Mesenchymal stem cell (in vitro differentiated cells and primary cell): ENCODE measurements at regions not wholly inside any gene's neighbourhood (a gene's known extent, or its start where the extent isn't known, plus 50 kb on each side); places are given as distances from the start of the nearest gene placed in this dataset.
A peak's percentile ranks its signal among the peaks of the same experiment; 100 is the strongest.

ENCODE experiments used
- DNase-seq: peaks from one replicate; pipeline ENCODE4 v3.0.0-alpha.2; 2013
- H2AFZ ChIP-seq: one replicate; pipeline ENCODE4 v1.6.1; 2013; ENCODE audit warnings: low read depth, mild to moderate bottlenecking, control low read depth, inconsistent platforms, low read length, moderate library complexity
- H2AK5ac ChIP-seq: 2 replicates; pipeline ENCODE4 v1.6.1; 2013; ENCODE audit warnings: low read length, moderate library complexity, mild to moderate bottlenecking, inconsistent platforms; ENCODE audit not compliant: severe bottlenecking
- H2BK120ac ChIP-seq: one replicate; pipeline ENCODE4 v1.6.1; 2013; ENCODE audit warnings: low read depth, mild to moderate bottlenecking, inconsistent platforms, low read length, moderate library complexity
- H2BK12ac ChIP-seq, 2 experiments: one replicate each; pipeline ENCODE4 v1.6.1; 2013; ENCODE audit warnings: inconsistent platforms in 2 of 2, low read length in 2 of 2, mild to moderate bottlenecking in 2 of 2, moderate library complexity in 2 of 2, control low read depth in 1 of 2
- H2BK15ac ChIP-seq: one replicate; pipeline ENCODE4 v1.6.1; 2013; ENCODE audit warnings: mild to moderate bottlenecking, low read depth, inconsistent platforms; ENCODE audit not compliant: poor library complexity, severe bottlenecking
- H2BK5ac ChIP-seq: 2 replicates; pipeline ENCODE4 v1.6.1; 2013; ENCODE audit warnings: low read depth, mild to moderate bottlenecking, low read length, control low read depth, inconsistent platforms; ENCODE audit not compliant: poor library complexity, severe bottlenecking
- H3K14ac ChIP-seq, 2 experiments: one replicate each; pipeline ENCODE4 v1.6.1; 2013; ENCODE audit warnings: inconsistent platforms in 2 of 2, low read length in 2 of 2, control low read depth in 1 of 2, mild to moderate bottlenecking in 1 of 2, moderate library complexity in 1 of 2
- H3K18ac ChIP-seq, 2 experiments: one replicate each; pipeline ENCODE4 v1.6.1; 2013; ENCODE audit warnings: inconsistent platforms in 2 of 2, low read length in 2 of 2, control low read depth in 1 of 2, low read depth in 1 of 2, mild to moderate bottlenecking in 1 of 2
- H3K23ac ChIP-seq, 2 experiments: one replicate each; pipeline ENCODE4 v1.6.1; 2013; ENCODE audit warnings: inconsistent platforms in 2 of 2, low read length in 2 of 2, mild to moderate bottlenecking in 2 of 2, moderate library complexity in 2 of 2, control low read depth in 1 of 2
- H3K27ac ChIP-seq: 2 replicates; pipeline ENCODE4 v1.5.1; 2013; ENCODE audit warnings: mild to moderate bottlenecking, moderate library complexity, low read length, control low read depth, inconsistent platforms; ENCODE audit not compliant: poor library complexity, severe bottlenecking
- H3K27me3 ChIP-seq, 2 experiments: 2 replicates each; pipeline versions ENCODE4 v1.6.1 to v1.7.0; 2013; ENCODE audit warnings: low read length in 2 of 2, mild to moderate bottlenecking in 2 of 2, moderate library complexity in 2 of 2, control low read depth in 1 of 2, inconsistent platforms in 1 of 2; ENCODE audit not compliant: control insufficient read depth in 1 of 2, insufficient read depth in 1 of 2
- H3K36me3 ChIP-seq, 2 experiments: 2 replicates each; pipeline versions ENCODE4 v1.6.1 to v1.7.0; 2013; ENCODE audit warnings: low read length in 2 of 2, control low read depth in 1 of 2, inconsistent platforms in 1 of 2, low read depth in 1 of 2, mild to moderate bottlenecking in 1 of 2; ENCODE audit not compliant: insufficient read depth in 2 of 2, control insufficient read depth in 1 of 2
- H3K4ac ChIP-seq, 2 experiments: one replicate each; pipeline ENCODE4 v1.6.1; 2013; ENCODE audit warnings: inconsistent platforms in 2 of 2, low read length in 2 of 2, mild to moderate bottlenecking in 2 of 2, moderate library complexity in 2 of 2, control low read depth in 1 of 2, low read depth in 1 of 2
- H3K4me1 ChIP-seq: 2 replicates; pipeline ENCODE4 v1.6.1; 2013; ENCODE audit warnings: low read depth, low read length, control low read depth; ENCODE audit not compliant: control insufficient read depth, insufficient read depth
- H3K4me2 ChIP-seq: 2 replicates; pipeline ENCODE4 v1.6.1; 2013; ENCODE audit warnings: low read length, mild to moderate bottlenecking, inconsistent platforms; ENCODE audit not compliant: poor library complexity, severe bottlenecking
- H3K4me3 ChIP-seq, 2 experiments: 2 replicates each; pipeline versions ENCODE4 v1.5.1 to v1.7.0; 2013; ENCODE audit warnings: low read length in 2 of 2, mild to moderate bottlenecking in 2 of 2, control low read depth in 1 of 2, low read depth in 1 of 2; ENCODE audit not compliant: insufficient read depth in 1 of 2
- H3K79me1 ChIP-seq: replicated peaks from 2 replicates; pipeline ENCODE4 v1.6.1; 2013; ENCODE audit warnings: mild to moderate bottlenecking, control low read depth, low read length, inconsistent platforms; ENCODE audit not compliant: poor library complexity, severe bottlenecking
- H3K9ac ChIP-seq: 2 replicates; pipeline ENCODE4 v1.7.0; 2013; ENCODE audit warnings: mild to moderate bottlenecking, low read length, moderate library complexity
- H3K9me3 ChIP-seq: 2 replicates; pipeline ENCODE4 v1.7.0; 2013; ENCODE audit warnings: mild to moderate bottlenecking, low read length; ENCODE audit not compliant: control insufficient read depth
- H4K8ac ChIP-seq: one replicate; pipeline ENCODE4 v1.6.1; 2013; ENCODE audit warnings: inconsistent platforms, mild to moderate bottlenecking, low read length, moderate library complexity
- H4K91ac ChIP-seq: one replicate; pipeline ENCODE4 v1.6.1; 2013; ENCODE audit warnings: mild to moderate bottlenecking, low read length, inconsistent platforms
- WGBS: methylation state at CpG from one replicate; pipeline ENCODE4 v1.1.7; 2013; ENCODE audit warnings: mixed read lengths; 5-methylcytosine and 5-hydroxymethylcytosine counted together

- H2AK5ac ChIP-seq = no peak overlapping the region
- H3K4me1 ChIP-seq = peaks cover 15% of the 10 kb centered on the region
- H2AFZ ChIP-seq = no peak overlapping the region
- no peaks in the 10 kb centered on the region for H3K9me3 ChIP-seq
- H4K91ac ChIP-seq = no peak overlapping the region
- H2BK5ac ChIP-seq = no peak overlapping the region
- H3K4me2 ChIP-seq = no peak overlapping the region
- 60% methylated on average over 2 of the region's 4 CpGs for WGBS
- no peak overlapping the region for H3K9ac ChIP-seq
- no peak overlapping the region for H3K23ac ChIP-seq
- no peak overlapping the region for H3K14ac ChIP-seq
- no peaks in the 10 kb centered on the region for H3K79me1 ChIP-seq
- H3K4ac ChIP-seq = no peak overlapping the region
- no peaks in the 10 kb centered on the region for H3K36me3 ChIP-seq
- no peak for DNase-seq
- H2BK120ac ChIP-seq = no peak overlapping the region
- peaks cover 0 to 5% of the 10 kb centered on the region in 2 experiments for H3K27me3 ChIP-seq
- H2BK15ac ChIP-seq = no peak overlapping the region
- H3K27ac ChIP-seq = no peak overlapping the region
- no peak overlapping the region for H3K18ac ChIP-seq
- no peak overlapping the region for H2BK12ac ChIP-seq
- H3K4me3 ChIP-seq = no peak overlapping the region
- H4K8ac ChIP-seq = no peak overlapping the region
Observed at GRCh38 chr2:19772981-19773380, 128.8 kb downstream of the TTC32 start.

- DNase-seq = no peak
- no peak overlapping the region for H2BK120ac ChIP-seq
- H3K27ac ChIP-seq = no peak overlapping the region
Observed at GRCh38 chr2:19769513-19769912, 132.3 kb downstream of the TTC32 start.

GRCh38 chr2:19767899-19768298, 133.9 kb downstream of the TTC32 start:
- Histone ChIP-seq H2AFZ (no peak overlapping the region), H4K8ac (no peak overlapping the region), H2BK120ac (no peak overlapping the region), H3K4me3 (no peak overlapping the region), H2BK15ac (no peak overlapping the region), H4K91ac (no peak overlapping the region), H2BK12ac (no peak overlapping the region), H3K4ac (no peak overlapping the region), H3K4me1 (peaks cover 5% of the 10 kb centered on the region), H3K23ac (no peak overlapping the region), H3K14ac (no peak overlapping the region), H2BK5ac (no peak overlapping the region), H3K79me1 (no peaks in the 10 kb centered on the region), H3K9me3 (no peaks in the 10 kb centered on the region), H3K18ac (no peak overlapping the region), H3K27me3 (no peaks in the 10 kb centered on the region), H3K4me2 (no peak overlapping the region), H2AK5ac (no peak overlapping the region), H3K36me3 (no peaks in the 10 kb centered on the region), H3K9ac (no peak overlapping the region), H3K27ac (no peak overlapping the region)
- DNase-seq = no peak
- WGBS = 60% methylated on average over 1 of the region's 1 CpG

More at GRCh38 chr2:19769513-19769912, 132.3 kb downstream of the TTC32 start:
- Histone ChIP-seq H3K4me3 (no peak overlapping the region), H2BK15ac (no peak overlapping the region), H3K23ac (no peak overlapping the region), H3K79me1 (no peaks in the 10 kb centered on the region), H2BK12ac (no peak overlapping the region), H2AK5ac (no peak overlapping the region), H3K36me3 (no peaks in the 10 kb centered on the region), H3K27me3 (no peaks in the 10 kb centered on the region), H3K4me2 (no peak overlapping the region), H3K18ac (no peak overlapping the region), H4K8ac (no peak overlapping the region), H2AFZ (no peak overlapping the region), H3K14ac (no peak overlapping the region), H3K4me1 (peaks cover 6% of the 10 kb centered on the region), H4K91ac (no peak overlapping the region), H3K9ac (no peak overlapping the region), H2BK5ac (no peak overlapping the region), H3K4ac (no peak overlapping the region), H3K9me3 (no peaks in the 10 kb centered on the region)

GRCh38 chr2:19764998-19765397, 136.8 kb downstream of the TTC32 start:
- Histone ChIP-seq H3K14ac (no peak overlapping the region), H3K4me3 (no peak overlapping the region), H3K9me3 (no peaks in the 10 kb centered on the region), H2BK15ac (no peak overlapping the region), H3K79me1 (no peaks in the 10 kb centered on the region), H2AFZ (no peak overlapping the region), H3K36me3 (no peaks in the 10 kb centered on the region), H4K8ac (no peak overlapping the region), H4K91ac (no peak overlapping the region), H2BK12ac (no peak overlapping the region), H3K4me1 (peaks cover 9% of the 10 kb centered on the region), H2BK5ac (no peak overlapping the region), H3K4me2 (no peak overlapping the region), H3K23ac (no peak overlapping the region), H3K18ac (no peak overlapping the region), H3K27me3 (no peaks in the 10 kb centered on the region), H3K4ac (no peak overlapping the region), H2AK5ac (no peak overlapping the region), H3K27ac (no peak overlapping the region), H3K9ac (no peak overlapping the region), H2BK120ac (no peak overlapping the region)
- DNase-seq = peak; percentile 50
- WGBS = 81% methylated on average over 6 of the region's 6 CpGs
